B cell (primary cell): ENCODE measurements at regions not wholly inside any gene's neighbourhood (a gene's known extent, or its start where the extent isn't known, plus 50 kb on each side); places are given as distances from the start of the nearest gene placed in this dataset.

Experiments used
- ATAC-seq: fragments of 200-7000 bp; cut with Tn5 transposase; one replicate; pipeline ENCODE4 v1.10.0; 2021; ENCODE audit warnings: low read depth, mild to moderate bottlenecking, moderate number of reproducible peaks, moderate library complexity
- CTCF ChIA-PET: fragments of 350-600 bp; sonication (Branson Sonifier 250); formaldehyde crosslinking; loops from one replicate; lab custom pipeline; 2021; ENCODE audit warnings: antibody characterized with exemption, inconsistent platforms; lab: Charles Lee
- POLR2A ChIA-PET: fragments of 350-600 bp; sonication (Branson Sonifier 250); formaldehyde crosslinking; loops from one replicate; lab custom pipeline; 2021; ENCODE audit warnings: antibody characterized with exemption; lab: Charles Lee
- DNase-seq: peaks from one replicate; pipeline ENCODE4 v3.0.0; 2013
- H2AFZ ChIP-seq: 2 replicates; pipeline ENCODE4 v1.6.1; 2012; ENCODE audit warnings: mild to moderate bottlenecking, low read depth, low read length; ENCODE audit not compliant: insufficient read depth, poor library complexity, severe bottlenecking
- H3K27ac ChIP-seq, 2 donors: 1 replicate in 1 of 2; 2 replicates in 1 of 2; pipeline ENCODE4 v1.5.1; 2012 to 2013; ENCODE audit warnings: low read length in 2 of 2, mild to moderate bottlenecking in 2 of 2, moderate library complexity in 1 of 2
- H3K27me3 ChIP-seq, 4 experiments: fragments of 200-600 bp in 1 of 4; sonication (generic) in 1 of 4; replicated peaks in 1 of 4; 1 replicate in 2 of 4; 2 replicates in 2 of 4; pipeline versions ENCODE4 v1.6.1 to v1.7.0; 2013 to 2016; ENCODE audit warnings: low read length in 3 of 4, mild to moderate bottlenecking in 2 of 4, mixed read lengths in 1 of 4, moderate library complexity in 1 of 4; ENCODE audit not compliant: insufficient read depth in 4 of 4, control insufficient read depth in 3 of 4; ENCODE audit errors: control extremely low read depth in 1 of 4
- H3K36me3 ChIP-seq, 2 experiments: replicated peaks in 1 of 2; 1 replicate in 1 of 2; 2 replicates in 1 of 2; pipeline versions ENCODE4 v1.6.1 to v1.7.1; 2013; ENCODE audit warnings: low read length in 1 of 2; ENCODE audit not compliant: insufficient read depth in 2 of 2, control insufficient read depth in 1 of 2; ENCODE audit errors: control extremely low read depth in 1 of 2, extremely low read depth in 1 of 2
- H3K4me1 ChIP-seq, 2 donors: fragments of 200-600 bp in 1 of 2; sonication (generic) in 1 of 2; 1 replicate in 1 of 2; 2 replicates in 1 of 2; pipeline versions ENCODE4 v1.5.1 to v1.6.1; 2013 to 2017; ENCODE audit warnings: low read length in 2 of 2; ENCODE audit not compliant: control insufficient read depth in 2 of 2, insufficient read depth in 2 of 2
- H3K4me2 ChIP-seq: replicated peaks from 2 replicates; pipeline ENCODE3; 2012; ENCODE audit warnings: mild to moderate bottlenecking, low read depth, low read length; ENCODE audit not compliant: poor library complexity, severe bottlenecking
- H3K4me3 ChIP-seq, 5 experiments: fragments of 200-600 bp in 1 of 5; sonication (generic) in 1 of 5; 1 replicate in 3 of 5; 2 replicates in 2 of 5; pipeline versions ENCODE4 v1.5.1 to v1.7.0; 2011 to 2016; ENCODE audit warnings: low read length in 4 of 5, mild to moderate bottlenecking in 4 of 5, low read depth in 2 of 5, control low read depth in 1 of 5, moderate library complexity in 1 of 5; ENCODE audit not compliant: insufficient read depth in 1 of 5; ENCODE audit errors: control extremely low read depth in 1 of 5, extremely low read depth in 1 of 5
- H3K79me2 ChIP-seq: fragments of 200-600 bp; sonication (generic); one replicate; pipeline ENCODE4 v1.6.0; 2016; ENCODE audit warnings: low read length; ENCODE audit not compliant: control insufficient read depth, insufficient read depth
- H3K9ac ChIP-seq: fragments of 200-600 bp; sonication (generic); 2 replicates; pipeline ENCODE4 v1.6.1; 2017; ENCODE audit warnings: mild to moderate bottlenecking, low read length, moderate library complexity
- H3K9me3 ChIP-seq, 3 donors: one replicate each; pipeline versions ENCODE4 v1.6.1 to v1.7.1; 2013; ENCODE audit warnings: low read length in 2 of 3; ENCODE audit not compliant: control insufficient read depth in 2 of 3, insufficient read depth in 1 of 3; ENCODE audit errors: control extremely low read depth in 1 of 3
- H4K20me1 ChIP-seq: 2 replicates; pipeline ENCODE4 v1.6.0; 2012; ENCODE audit warnings: mild to moderate bottlenecking, low read length; ENCODE audit not compliant: insufficient read depth, control insufficient read depth, poor library complexity, severe bottlenecking
- H3K27ac Mint-ChIP-seq: one replicate; pipeline ENCODE4 v1.8.0; 2021; ENCODE audit warnings: mixed read lengths
- H3K27me3 Mint-ChIP-seq: one replicate; pipeline ENCODE4 v1.8.0; 2021; ENCODE audit warnings: mixed read lengths
- H3K4me1 Mint-ChIP-seq: one replicate; pipeline ENCODE4 v1.8.0; 2021; ENCODE audit warnings: mixed read lengths
- H3K4me3 Mint-ChIP-seq: one replicate; pipeline ENCODE4 v1.8.0; 2021; ENCODE audit warnings: mixed read lengths
- H3K9me3 Mint-ChIP-seq: one replicate; pipeline ENCODE4 v1.8.0; 2022; ENCODE audit warnings: mixed read lengths; ENCODE audit not compliant: insufficient read depth
- CTCF ChIP-seq: fragments of 200-600 bp; IDR thresholded peaks from one replicate; pipeline ENCODE4 v1.8.0; 2022; ENCODE audit warnings: antibody characterized with exemption, mild to moderate bottlenecking
- EZH2 ChIP-seq: IDR thresholded peaks from 2 replicates; pipeline ENCODE4 v1.6.1; 2012; ENCODE audit warnings: borderline replicate concordance, low read depth, mild to moderate bottlenecking, moderate library complexity, low read length; ENCODE audit not compliant: insufficient read depth, poor library complexity, severe bottlenecking
- WGBS: methylation state at CpG from one replicate; pipeline ENCODE4 v1.1.5; 2013; ENCODE audit warnings: missing lambda C conversion rate; ENCODE audit not compliant: insufficient coverage; 5-methylcytosine and 5-hydroxymethylcytosine counted together
- intact Hi-C: fragments of 100-400 bp; cut with micrococcal nuclease; formaldehyde crosslinking; loops from one replicate; pipeline ENCODE4 v1.10.0; 2022

DNA sequence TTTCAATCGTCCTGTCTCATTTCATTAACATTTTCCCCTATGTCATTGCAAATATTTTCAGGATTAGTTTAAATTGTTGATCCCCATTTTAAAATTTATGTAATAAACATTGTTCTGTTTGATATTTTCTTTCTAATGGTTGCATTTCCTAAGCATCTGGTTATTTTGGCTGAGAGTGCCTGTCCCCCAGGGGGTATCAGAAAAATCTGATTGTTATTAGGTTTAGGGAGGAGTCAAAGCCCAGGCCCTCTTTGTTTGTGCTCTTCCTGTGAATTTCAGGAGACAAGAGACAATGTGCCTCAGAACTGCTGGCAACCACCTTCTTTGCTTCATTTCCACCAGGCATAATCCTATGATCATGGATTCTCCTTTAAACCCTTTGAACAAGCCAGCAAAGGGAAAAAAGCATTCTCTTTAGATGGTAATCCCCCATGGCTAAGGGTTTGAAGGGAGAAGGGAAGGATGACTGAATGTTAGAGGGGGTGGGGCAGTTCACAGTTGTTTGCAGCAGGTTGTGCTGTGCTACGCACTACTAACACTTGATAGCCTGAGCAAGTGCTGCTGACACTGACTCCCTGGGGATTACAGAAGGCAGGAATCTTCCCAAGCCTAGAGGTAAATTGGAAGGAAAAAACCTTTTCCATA lies 462.4 kb upstream of the LRRC4C start:
- intact Hi-C loops: no loop called here
- 100% methylated on average over 1 of the region's 2 CpGs for WGBS
- no peak overlapping the region for H2AFZ ChIP-seq

DNA sequence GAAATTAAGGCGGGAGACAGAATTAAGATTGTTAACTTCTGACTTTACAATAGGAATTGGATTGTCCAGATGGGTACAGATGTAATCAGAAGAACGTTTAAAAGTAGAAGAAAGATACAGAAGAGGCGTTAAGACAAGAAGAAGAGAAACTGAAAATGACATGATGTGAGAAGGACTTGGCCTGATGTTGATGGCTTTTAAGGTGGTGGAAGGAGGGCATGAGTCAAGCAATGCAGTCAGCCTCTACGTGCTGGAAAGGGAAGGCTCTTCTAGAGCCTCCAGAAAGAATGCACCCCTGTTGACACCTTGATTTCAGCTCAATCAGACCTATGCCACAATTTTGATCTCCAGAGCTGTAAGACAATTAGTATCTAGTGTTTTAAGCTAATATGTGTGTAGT lies 466.9 kb upstream of the LRRC4C start:
- TF ChIP-seq CTCF: no peak
- H3K27me3 ChIP-seq: no peaks in the 10 kb centered on the region
- H3K79me2 ChIP-seq: no peaks in the 10 kb centered on the region
- intact Hi-C loops: no loop called here
- Mint-ChIP-seq H3K4me3 (no peak overlapping the region), H3K27me3 (no peaks in the 10 kb centered on the region), H3K4me1 (no peaks in the 10 kb centered on the region), H3K9me3 (no peaks in the 10 kb centered on the region), H3K27ac (no peak overlapping the region)
- no peak overlapping the region for H2AFZ ChIP-seq
- no peak overlapping the region for H3K9ac ChIP-seq
- H4K20me1 ChIP-seq: no peaks in the 10 kb centered on the region
- H3K4me1 ChIP-seq: no peaks in the 10 kb centered on the region
- ChIA-PET POLR2A (no interaction called here), CTCF (no interaction called here)
- H3K27ac ChIP-seq: no peak overlapping the region
- H3K9me3 ChIP-seq: peaks cover 0 to 2% (median 0%) of the 10 kb centered on the region in 3 donors
- 57% methylated on average over 2 of the region's 4 CpGs for WGBS
- no peak overlapping the region for H3K4me3 ChIP-seq
- no peaks in the 10 kb centered on the region for H3K36me3 ChIP-seq
- DNase-seq: no peak
- ATAC-seq: no peak
- H3K4me2 ChIP-seq: no peak overlapping the region

More for the DNA sequence above, 462.4 kb upstream of the LRRC4C start:
- Mint-ChIP-seq H3K9me3 (peaks cover 2% of the 10 kb centered on the region), H3K4me1 (no peaks in the 10 kb centered on the region), H3K4me3 (no peak overlapping the region), H3K27me3 (no peaks in the 10 kb centered on the region), H3K27ac (no peak overlapping the region)
- Histone ChIP-seq H3K79me2 (no peaks in the 10 kb centered on the region), H3K4me3 (no peak overlapping the region), H3K4me2 (no peak overlapping the region), H3K27ac (no peak overlapping the region), H3K4me1 (no peaks in the 10 kb centered on the region), H3K9me3 (peaks cover 0 to 12% (median 0%) of the 10 kb centered on the region in 3 donors), H3K9ac (no peak overlapping the region), H4K20me1 (no peaks in the 10 kb centered on the region), H3K27me3 (no peaks in the 10 kb centered on the region), H3K36me3 (no peaks in the 10 kb centered on the region)
- TF ChIP-seq CTCF (no peak), EZH2 (no peak)
- no peak for ATAC-seq
- ChIA-PET CTCF (no interaction called here), POLR2A (no interaction called here)
- no peak for DNase-seq
